HG03442 (cell line): ENCODE measurements at regions not wholly inside any gene's neighbourhood (a gene's known extent, or its start where the extent isn't known, plus 50 kb on each side); places are given as distances from the start of the nearest gene placed in this dataset.

Experiments used
- ATAC-seq: cut with Tn5 transposase; IDR thresholded peaks from one replicate; pipeline ENCODE4 v1.9.1; 2021; ENCODE audit warnings: mild to moderate bottlenecking, moderate library complexity; ENCODE audit not compliant: unreplicated experiment

- ATAC-seq, result no peak
Measured at GRCh38 chr15:46383978-46384377, 749.1 kb downstream of the SQOR start.

- no peak for ATAC-seq
Measured at GRCh38 chr15:46386356-46386755, 751.5 kb downstream of the SQOR start.

GRCh38 chr15:46389739-46390138 is 754.9 kb downstream of the SQOR start:
- no peak for ATAC-seq

- ATAC-seq, result no peak
Measured at GRCh38 chr15:46394463-46394862, 759.6 kb downstream of the SQOR start.

GRCh38 chr15:46408312-46408711 is 773.5 kb downstream of the SQOR start:
- no peak for ATAC-seq

- ATAC-seq, result no peak
Measured at GRCh38 chr15:46409841-46410301, 775.0 kb downstream of the SQOR start.

- no peak for ATAC-seq
Measured at GRCh38 chr15:46410705-46411104, 775.9 kb downstream of the SQOR start.

GRCh38 chr15:46411900-46412299 is 777.1 kb downstream of the SQOR start:
- no peak for ATAC-seq

- no peak for ATAC-seq
Measured at GRCh38 chr15:46413799-46414198, 779.0 kb downstream of the SQOR start.

GRCh38 chr15:46416544-46416943 is 781.7 kb downstream of the SQOR start:
- no peak for ATAC-seq

- no peak for ATAC-seq
Measured at GRCh38 chr15:46420990-46421389, 786.2 kb downstream of the SQOR start.

- ATAC-seq, result no peak
Measured at GRCh38 chr15:46441294-46442062, 806.6 kb downstream of the SQOR start.

GRCh38 chr15:46442184-46442583 is 807.4 kb downstream of the SQOR start:
- ATAC-seq, result no peak

GRCh38 chr15:46442901-46443590 is 808.2 kb downstream of the SQOR start:
- ATAC-seq, result no peak

GRCh38 chr15:46450112-46450809 is 815.4 kb downstream of the SQOR start:
- ATAC-seq, result no peak

- ATAC-seq, result no peak
Measured at GRCh38 chr15:46450810-46451182, 816.0 kb downstream of the SQOR start.

GRCh38 chr15:46452297-46452820 is 817.5 kb downstream of the SQOR start:
- no peak for ATAC-seq

- ATAC-seq, result no peak
Measured at GRCh38 chr15:46456456-46456855, 821.6 kb downstream of the SQOR start.

- no peak for ATAC-seq
Measured at GRCh38 chr15:46460431-46461094, 825.7 kb downstream of the SQOR start.

- ATAC-seq, result no peak
Measured at GRCh38 chr15:46461416-46461815, 826.6 kb downstream of the SQOR start.

- ATAC-seq, result no peak
Measured at GRCh38 chr15:46467041-46467440, 832.2 kb downstream of the SQOR start.
